ENCODE measurements at regions not wholly inside any gene's neighbourhood (a gene's known extent, or its start where the extent isn't known, plus 50 kb on each side); places are given as distances from the start of the nearest gene placed in this dataset.

GRCh38 chr3:177672252-177672911 is 475.1 kb upstream of the TBL1XR1 start:
- Histone ChIP-seq H3K9ac (ENCODE audit: low read length) (no peak overlapping the region), H3K27me3 (ENCODE audit: low read length) (no peaks in the 10 kb centered on the region), H3K9me2 (replicated peaks; ENCODE audit: low read length) (0 out of 2 replicates have a peak, but pooled peaks cover 3% of the 10 kb centered on the region), H3K4me2 (ENCODE audit: low read length) (no peak overlapping the region), H3F3A (ENCODE audit: low read length, unreplicated experiment) (no peaks in the 10 kb centered on the region), H2AFZ (ENCODE audit: low read length) (no peak overlapping the region), H3K4me3 (ENCODE audit: low read length) (no peak overlapping the region), H3K4me1 (ENCODE audit: insufficient read depth, low read length) (no peaks in the 10 kb centered on the region), H3K27ac (ENCODE audit: low read length) (no peak overlapping the region), H3K9me3 (ENCODE audit: low read length) (no peaks in the 10 kb centered on the region), H3K36me3 (ENCODE audit: low read depth, low read length) (no peaks in the 10 kb centered on the region), H3K79me2 (ENCODE audit: low read length) (no peaks in the 10 kb centered on the region), H4K20me1 (ENCODE audit: low read length) (no peaks in the 10 kb centered on the region)
- ATAC-seq (no peak), DNase-seq (no peak)
- ChIA-PET POLR2A (ENCODE audit: unreplicated experiment) (no interaction called here), CTCF (no interaction called here)
- intact Hi-C loops (cut with micrococcal nuclease): no loop called here
- no peak for TF ChIP-seq EZH2phosphoT487 (IDR thresholded peaks at IDR 0.05; ENCODE audit: borderline replicate concordance, low read length)
- no peak for TF ChIP-seq EZH2 (IDR thresholded peaks at IDR 0.05; ENCODE audit: low read length, unreplicated experiment)
- TF ChIP-seq CTCF (conservative IDR thresholded peaks at IDR 0.05; ENCODE audit: low read depth, low read length): no peak
- no TSS peak for BruUV-seq (replicated peaks)

- ChIA-PET CTCF (no interaction called here), POLR2A (ENCODE audit: unreplicated experiment) (no interaction called here)
- Histone ChIP-seq H3K36me3 (ENCODE audit: low read depth, low read length) (no peaks in the 10 kb centered on the region), H3K4me3 (ENCODE audit: low read length) (no peak overlapping the region), H3K4me2 (ENCODE audit: low read length) (no peak overlapping the region), H3K9me3 (ENCODE audit: low read length) (no peaks in the 10 kb centered on the region), H4K20me1 (ENCODE audit: low read length) (no peaks in the 10 kb centered on the region), H2AFZ (ENCODE audit: low read length) (0 out of 2 replicates have a peak overlapping the region, but pooled peaks have one; percentile 11), H3K27ac (ENCODE audit: low read length) (no peak overlapping the region), H3F3A (ENCODE audit: low read length, unreplicated experiment) (no peaks in the 10 kb centered on the region), H3K9ac (ENCODE audit: low read length) (no peak overlapping the region), H3K27me3 (ENCODE audit: low read length) (no peaks in the 10 kb centered on the region), H3K4me1 (ENCODE audit: insufficient read depth, low read length) (no peaks in the 10 kb centered on the region), H3K9me2 (replicated peaks; ENCODE audit: low read length) (0 out of 2 replicates have a peak, but pooled peaks cover 3% of the 10 kb centered on the region), H3K79me2 (ENCODE audit: low read length) (no peaks in the 10 kb centered on the region)
- no peak for DNase-seq
- no TSS peak for BruUV-seq (replicated peaks)
- TF ChIP-seq CTCF (conservative IDR thresholded peaks at IDR 0.05; ENCODE audit: low read depth, low read length) (no peak), EZH2phosphoT487 (IDR thresholded peaks at IDR 0.05; ENCODE audit: borderline replicate concordance, low read length) (no peak), EZH2 (IDR thresholded peaks at IDR 0.05; ENCODE audit: low read length, unreplicated experiment) (no peak)
- no peak for ATAC-seq
- intact Hi-C loops (cut with micrococcal nuclease): no loop called here
Observed at GRCh38 chr3:177673112-177673914, 476.0 kb upstream of the TBL1XR1 start.

- 0 out of 2 replicates have a peak, but pooled peaks cover 3% of the 10 kb centered on the region for H3K9me2 ChIP-seq (replicated peaks; ENCODE audit: low read length)
- no TSS peak for BruUV-seq (replicated peaks)
- CTCF ChIA-PET: no interaction called here
- no peak for DNase-seq
- no peaks in the 10 kb centered on the region for H4K20me1 ChIP-seq (ENCODE audit: low read length)
- TF ChIP-seq CTCF (conservative IDR thresholded peaks at IDR 0.05; ENCODE audit: low read depth, low read length) (no peak), EZH2 (IDR thresholded peaks at IDR 0.05; ENCODE audit: low read length, unreplicated experiment) (no peak), EZH2phosphoT487 (IDR thresholded peaks at IDR 0.05; ENCODE audit: borderline replicate concordance, low read length) (no peak)
- H3K9ac ChIP-seq (ENCODE audit: low read length): no peak overlapping the region
- intact Hi-C loops (cut with micrococcal nuclease): no loop called here
- no peak overlapping the region for H3K4me2 ChIP-seq (ENCODE audit: low read length)
- POLR2A ChIA-PET (ENCODE audit: unreplicated experiment): no interaction called here
- no peaks in the 10 kb centered on the region for H3K27me3 ChIP-seq (ENCODE audit: low read length)
- no peak overlapping the region for H3K27ac ChIP-seq (ENCODE audit: low read length)
- H3F3A ChIP-seq (ENCODE audit: low read length, unreplicated experiment): no peaks in the 10 kb centered on the region
- no peaks in the 10 kb centered on the region for H3K36me3 ChIP-seq (ENCODE audit: low read depth, low read length)
- H2AFZ ChIP-seq (ENCODE audit: low read length): no peak overlapping the region
- no peaks in the 10 kb centered on the region for H3K9me3 ChIP-seq (ENCODE audit: low read length)
- no peak for ATAC-seq
- no peaks in the 10 kb centered on the region for H3K4me1 ChIP-seq (ENCODE audit: insufficient read depth, low read length)
- no peak overlapping the region for H3K4me3 ChIP-seq (ENCODE audit: low read length)
- H3K79me2 ChIP-seq (ENCODE audit: low read length): no peaks in the 10 kb centered on the region
Observed at GRCh38 chr3:177674186-177674585, 476.9 kb upstream of the TBL1XR1 start.

All from PC-3 (cell line).